GM21367 (cell line): ENCODE measurements at regions not wholly inside any gene's neighbourhood (a gene's known extent, or its start where the extent isn't known, plus 50 kb on each side); places are given as distances from the start of the nearest gene placed in this dataset.
"Not testable (repeated sequence)": the region's sequence is repeated elsewhere in the genome, so short reads cannot be mapped to it uniquely, and the experiment has no call there.

Experiments used
- ATAC-seq: cut with Tn5 transposase; IDR thresholded peaks from one replicate; pipeline ENCODE4 v1.9.1; 2021; ENCODE audit not compliant: unreplicated experiment

DNA sequence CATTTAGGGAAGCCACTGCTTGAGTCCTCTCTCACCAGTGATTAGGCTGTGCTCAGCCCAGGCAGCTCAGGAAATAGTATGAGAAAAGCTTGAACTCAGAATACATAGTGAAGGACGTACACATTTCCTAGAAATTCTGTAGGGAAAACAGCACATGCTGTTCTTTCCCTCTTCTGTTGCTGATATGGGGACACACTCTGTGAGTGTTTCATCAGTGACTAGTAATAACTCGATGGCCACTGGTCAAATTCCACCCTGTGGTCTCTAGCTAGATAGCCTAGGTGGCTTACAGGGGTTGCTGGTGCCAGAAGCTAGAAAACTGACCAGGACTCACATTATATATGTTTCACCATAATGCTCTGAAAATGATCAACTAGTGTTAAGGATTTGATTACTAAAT is 259.8 kb upstream of the SOX4 start:
- no peak for ATAC-seq

GRCh38 chr6:21334651-21335050 is 258.9 kb upstream of the SOX4 start:
- no peak for ATAC-seq

- ATAC-seq = no peak
Observed at GRCh38 chr6:21335591-21335990, 258.0 kb upstream of the SOX4 start.

DNA sequence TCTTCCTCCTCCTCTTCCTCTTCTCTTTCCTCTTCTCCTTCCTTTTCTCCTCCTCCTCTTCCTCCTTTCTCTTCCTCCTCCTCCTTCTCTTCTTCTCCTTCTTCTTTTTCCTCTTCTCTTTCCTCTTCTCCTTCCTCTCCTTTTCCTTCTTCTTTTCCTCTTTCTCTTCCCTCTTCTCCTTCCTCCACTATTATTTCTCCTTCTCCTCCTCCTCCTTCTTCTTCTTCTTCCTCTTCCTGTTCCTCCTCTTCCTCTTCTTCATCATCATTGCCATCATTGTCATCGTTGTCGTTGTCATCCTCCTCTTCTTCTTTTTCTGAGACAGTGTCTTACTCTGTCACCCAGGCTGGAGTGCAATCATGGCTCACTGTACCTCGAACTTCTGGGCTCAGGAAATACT is 256.3 kb upstream of the SOX4 start:
- ATAC-seq = no peak

DNA sequence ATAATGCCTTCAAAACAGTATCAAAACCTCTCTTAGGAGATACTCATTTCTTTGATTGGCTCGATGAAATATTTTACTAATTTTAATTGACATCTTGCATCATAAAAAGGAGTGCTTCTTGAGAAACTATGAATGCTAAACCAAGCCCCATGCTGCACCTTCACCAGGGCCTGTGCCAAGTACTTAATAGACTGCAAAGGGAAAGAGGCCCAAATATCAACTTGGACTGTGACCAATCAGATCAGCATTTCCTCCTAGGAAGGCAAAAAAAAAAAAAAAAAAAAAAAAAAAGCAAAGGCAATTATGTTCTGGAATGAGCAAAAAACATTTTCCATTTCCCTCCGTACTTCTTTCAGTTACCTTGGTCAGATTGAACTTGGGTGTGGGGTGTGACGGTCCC is 253.0 kb upstream of the SOX4 start:
- ATAC-seq = no peak

GRCh38 chr6:21341910-21342309 is 251.6 kb upstream of the SOX4 start:
- ATAC-seq = no peak

GRCh38 chr6:21342501-21342900 is 251.1 kb upstream of the SOX4 start:
- no peak for ATAC-seq

GRCh38 chr6:21345704-21346103 is 247.8 kb upstream of the SOX4 start:
- ATAC-seq = not testable (repeated sequence)

DNA sequence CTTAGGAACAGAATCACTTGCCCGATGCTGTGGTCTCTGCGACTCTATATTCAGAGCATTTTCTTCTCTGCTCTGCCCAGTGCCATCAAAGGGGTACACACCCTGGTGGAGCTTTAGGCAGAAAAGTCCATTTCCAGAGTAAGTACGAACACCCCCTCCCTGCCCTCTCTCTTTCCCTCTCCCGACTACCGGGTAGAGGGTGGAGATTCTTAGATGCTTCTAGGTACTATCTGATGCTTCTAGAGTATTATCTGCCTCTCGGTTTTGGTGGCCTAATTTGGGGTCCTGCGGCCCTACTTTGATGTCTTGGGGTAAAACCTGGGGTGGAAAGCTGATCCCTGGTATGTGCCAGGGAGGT is 245.4 kb upstream of the SOX4 start:
- ATAC-seq = no peak

DNA sequence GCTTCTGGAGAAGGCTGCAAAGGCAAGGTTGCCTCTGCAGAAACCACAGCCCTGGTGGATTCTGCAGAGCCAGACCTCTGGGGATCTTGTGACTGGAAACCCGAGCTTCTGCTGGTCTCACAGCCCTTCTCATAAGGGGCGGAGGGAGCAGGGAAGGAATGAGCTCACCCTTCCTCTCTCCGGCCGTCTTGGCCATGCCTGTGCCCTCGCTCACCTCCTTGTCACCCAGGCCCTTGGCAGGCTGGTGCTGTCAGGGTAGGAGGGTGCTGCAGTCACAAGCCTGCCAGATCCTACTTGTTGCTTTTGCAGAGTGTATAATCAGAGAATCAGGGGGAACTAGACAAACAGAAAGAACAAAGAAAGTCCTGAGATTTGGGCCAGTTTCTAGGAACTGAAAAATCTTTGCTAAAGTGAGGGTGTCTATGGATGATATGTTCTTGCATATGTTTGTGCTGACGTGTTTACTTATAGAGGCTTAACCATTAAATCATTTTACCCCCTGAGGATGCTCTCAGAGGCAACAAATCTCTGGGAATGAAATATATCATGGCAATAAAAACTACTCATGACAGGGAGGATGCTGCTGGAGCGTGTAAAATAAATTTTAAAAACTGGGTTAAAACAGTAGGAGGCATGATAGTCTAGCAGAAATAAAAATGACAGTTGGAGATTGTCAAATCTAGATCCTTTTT is 244.9 kb upstream of the SOX4 start:
- no peak for ATAC-seq

DNA sequence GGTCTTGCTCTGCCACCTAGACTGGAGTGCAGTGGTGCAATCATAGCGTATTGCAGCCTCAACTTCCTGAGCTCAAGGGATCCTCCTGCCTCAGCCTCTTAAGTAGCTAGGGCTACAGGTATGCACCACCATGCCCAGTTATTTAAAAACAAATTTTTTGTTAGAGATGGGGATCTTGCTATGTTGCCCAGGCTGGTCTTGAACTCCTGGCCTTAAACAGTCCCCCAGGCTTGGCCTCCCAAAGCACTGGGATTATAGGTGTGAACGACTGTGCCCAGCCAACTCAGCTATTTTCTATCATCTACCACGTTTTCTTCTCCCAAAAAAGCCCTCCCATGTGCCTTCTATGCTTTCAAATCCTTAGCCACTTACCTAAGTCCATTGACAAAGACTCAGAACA is 243.7 kb upstream of the SOX4 start:
- no peak for ATAC-seq

DNA sequence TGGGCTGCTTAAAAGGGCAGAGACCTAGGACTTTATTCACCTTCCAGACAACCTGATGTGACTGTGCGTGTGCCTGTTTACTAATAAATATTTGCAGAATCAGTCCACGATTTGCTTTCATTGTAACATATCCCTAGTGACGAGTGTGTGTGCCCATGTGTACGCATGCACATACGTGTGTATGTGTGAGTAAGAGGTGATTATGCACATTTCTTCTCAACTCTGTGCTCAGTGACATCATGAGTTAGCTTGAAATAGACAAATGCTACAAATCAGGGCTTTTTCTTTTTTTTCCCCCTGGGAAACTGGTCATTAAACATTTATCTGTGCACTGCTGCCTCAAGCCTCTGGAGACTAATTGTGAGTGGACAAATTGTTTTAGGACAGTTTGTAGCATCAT is 242.6 kb upstream of the SOX4 start:
- no peak for ATAC-seq

- no peak for ATAC-seq
Observed at GRCh38 chr6:21352131-21352530, 241.4 kb upstream of the SOX4 start.

- ATAC-seq = no peak
Observed at GRCh38 chr6:21354805-21355238, 238.7 kb upstream of the SOX4 start.

DNA sequence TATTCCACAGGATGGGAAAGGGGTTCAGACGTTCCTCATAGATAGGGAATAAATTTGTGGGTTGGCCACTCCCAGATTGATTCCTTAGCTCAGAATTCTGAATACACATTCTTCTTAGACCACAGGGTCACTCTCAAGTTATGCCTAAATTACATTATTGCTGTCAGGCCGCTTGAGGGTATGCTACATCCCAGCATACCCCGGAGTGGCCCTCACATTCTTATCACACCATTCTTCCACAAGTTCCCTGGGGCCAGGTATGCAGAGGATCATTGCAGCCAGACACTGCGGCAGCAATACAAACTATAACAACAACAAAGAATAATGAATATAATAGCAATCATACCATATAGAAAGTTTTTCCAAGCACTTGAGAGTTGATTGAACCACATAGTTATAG is 237.9 kb upstream of the SOX4 start:
- ATAC-seq = no peak

- no peak for ATAC-seq
Observed at GRCh38 chr6:21357262-21357661, 236.3 kb upstream of the SOX4 start.

DNA sequence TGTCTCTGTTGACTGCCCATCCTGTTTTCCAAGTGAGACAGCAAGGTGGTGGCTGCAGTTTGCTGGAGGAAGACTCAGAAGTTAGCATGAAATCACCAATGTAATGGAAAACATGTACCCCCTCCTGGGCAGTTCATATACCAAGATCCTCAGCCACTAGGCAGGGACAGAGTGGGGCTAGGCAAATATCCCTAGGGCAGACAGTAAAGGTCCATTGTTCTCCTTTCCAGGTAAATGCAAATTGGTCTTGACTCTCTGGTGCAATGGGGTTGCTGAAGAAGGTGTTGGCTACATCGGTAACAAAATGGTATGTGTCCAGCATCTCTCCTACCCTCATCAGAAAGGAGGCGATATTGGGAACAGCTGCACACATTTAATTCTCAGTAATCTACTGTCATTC is 233.6 kb upstream of the SOX4 start:
- no peak for ATAC-seq

- ATAC-seq = no peak
Observed at GRCh38 chr6:21360336-21360735, 233.2 kb upstream of the SOX4 start.

DNA sequence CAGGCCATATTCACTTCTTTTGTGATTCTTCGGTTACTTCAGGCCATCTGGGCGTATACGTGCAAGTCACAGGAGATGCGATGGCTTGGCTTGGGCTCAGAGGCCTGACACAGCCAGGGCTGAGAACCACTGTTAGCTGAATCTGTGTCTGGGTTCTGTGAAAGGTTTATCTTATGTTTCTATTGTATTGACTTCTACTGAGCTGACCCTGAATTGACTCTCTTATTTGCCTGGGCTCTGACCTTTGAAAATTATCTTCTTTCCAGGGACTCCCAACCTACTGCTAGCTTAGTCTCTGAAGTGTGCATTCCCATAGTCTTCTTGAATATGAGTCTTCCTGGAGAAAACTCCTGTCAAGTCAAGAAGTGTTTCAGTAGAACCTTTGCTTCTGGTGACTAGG is 226.4 kb upstream of the SOX4 start:
- no peak for ATAC-seq

DNA sequence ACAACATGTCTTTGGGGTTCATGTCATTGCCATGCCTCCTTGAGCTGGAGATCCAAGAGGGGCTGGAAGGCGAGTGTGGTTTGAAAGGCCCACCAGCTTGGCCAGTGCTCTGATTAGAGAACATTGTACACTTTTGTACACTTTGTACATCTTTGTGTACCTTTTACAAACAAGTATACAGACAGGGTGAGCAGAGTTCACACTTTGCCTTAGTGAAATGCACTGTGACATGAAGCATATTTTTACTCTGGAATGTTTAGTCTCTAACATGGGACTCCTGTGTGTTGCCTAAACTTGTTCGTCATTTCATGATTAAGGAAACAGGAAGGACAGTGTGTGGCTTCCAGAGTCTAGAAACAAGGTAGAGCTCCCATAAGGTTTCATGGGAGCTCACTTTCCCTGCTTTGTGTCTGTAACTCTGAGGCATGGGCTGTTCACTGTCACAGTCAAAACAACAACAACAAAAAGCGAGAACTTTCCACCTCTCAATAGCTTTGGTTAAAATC is 225.8 kb upstream of the SOX4 start:
- no peak for ATAC-seq

DNA sequence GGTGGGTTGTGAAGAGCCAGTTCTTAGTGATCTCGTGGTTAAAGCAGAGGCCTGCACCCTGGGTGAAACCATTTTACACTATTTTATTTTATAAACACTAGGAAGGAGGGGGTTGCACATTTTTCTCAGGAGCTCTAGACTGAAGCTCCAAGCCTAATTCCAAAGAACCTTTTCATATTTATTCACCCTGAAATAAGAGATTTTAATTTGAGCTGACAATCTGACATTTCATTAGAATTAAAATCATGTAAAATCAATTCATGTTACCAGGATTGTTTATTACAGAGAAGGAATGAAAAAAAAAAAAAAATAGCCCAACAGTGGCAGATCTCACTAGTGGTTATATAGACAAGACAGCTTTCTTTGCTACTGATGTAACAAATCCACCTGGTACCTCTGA is 222.5 kb upstream of the SOX4 start:
- ATAC-seq = no peak

GRCh38 chr6:21371676-21372171 is 221.8 kb upstream of the SOX4 start:
- ATAC-seq = no peak
